ENCODE measurements at regions not wholly inside any gene's neighbourhood (a gene's known extent, or its start where the extent isn't known, plus 50 kb on each side); places are given as distances from the start of the nearest gene placed in this dataset.

DNA sequence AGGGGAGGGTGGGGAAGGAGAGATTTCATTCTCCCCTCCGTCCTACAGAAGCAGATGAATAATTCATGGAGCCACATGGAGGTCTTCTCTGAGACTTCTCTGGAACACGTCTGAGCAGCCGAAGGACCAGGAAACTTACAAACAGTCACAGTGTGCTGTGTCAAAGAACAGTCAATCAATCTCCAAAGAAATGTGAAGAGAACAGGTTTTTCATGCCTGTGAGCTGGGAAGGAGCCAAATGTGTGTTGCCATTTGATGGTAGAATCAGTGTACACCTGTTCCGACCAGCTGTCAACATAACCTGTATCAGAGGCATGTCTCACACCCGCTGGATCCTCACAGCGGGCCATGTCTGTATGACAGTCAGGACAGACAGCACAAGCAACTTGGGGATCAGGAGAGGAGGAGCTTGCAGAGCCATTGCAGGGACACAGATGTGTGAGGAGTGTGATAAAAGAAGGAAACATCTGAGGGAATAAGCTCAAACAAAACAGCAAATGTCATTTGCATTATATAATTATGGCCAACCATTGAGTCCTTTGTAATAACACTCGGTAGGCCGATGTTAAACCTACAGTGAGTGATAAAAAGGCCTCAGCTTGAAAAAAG lies 298.5 kb downstream of the EN1 start:
- Histone ChIP-seq H3K23ac (ENCODE audit: low read length in 2 of 2) (no peak overlapping the region), H2AFZ (ENCODE audit: low read depth, low read length) (no peak overlapping the region), H3K18ac (ENCODE audit: low read depth in 1 of 2, low read length in 2 of 2) (no peak overlapping the region), H2BK120ac (ENCODE audit: low read depth, low read length) (no peak overlapping the region), H3K36me3 (ENCODE audit: control insufficient read depth in 1 of 2, insufficient read depth in 2 of 2, low read depth in 1 of 2, low read length in 2 of 2) (no peaks in the 10 kb centered on the region), H3K14ac (ENCODE audit: low read length in 2 of 2) (no peak overlapping the region), H2AK5ac (ENCODE audit: low read length, severe bottlenecking) (no peak overlapping the region), H3K9me3 (ENCODE audit: control insufficient read depth, low read length) (no peaks in the 10 kb centered on the region), H3K79me1 (replicated peaks; ENCODE audit: low read length, poor library complexity, severe bottlenecking) (no peaks in the 10 kb centered on the region), H3K27ac (ENCODE audit: low read length, poor library complexity, severe bottlenecking) (no peak overlapping the region), H4K91ac (ENCODE audit: low read length) (no peak overlapping the region), H3K4me2 (ENCODE audit: low read length, poor library complexity, severe bottlenecking) (no peak overlapping the region), H3K27me3 (ENCODE audit: control insufficient read depth in 1 of 2, insufficient read depth in 1 of 2, low read length in 2 of 2) (no peaks in the 10 kb centered on the region), H3K9ac (ENCODE audit: low read length) (no peak overlapping the region), H2BK5ac (ENCODE audit: low read depth, low read length, poor library complexity, severe bottlenecking) (no peak overlapping the region), H2BK12ac (ENCODE audit: low read length in 2 of 2) (no peak overlapping the region), H4K8ac (ENCODE audit: low read length) (no peak overlapping the region), H3K4ac (ENCODE audit: low read depth in 1 of 2, low read length in 2 of 2) (no peak overlapping the region), H3K4me3 (ENCODE audit: insufficient read depth in 1 of 2, low read depth in 1 of 2, low read length in 2 of 2) (no peak overlapping the region), H3K4me1 (ENCODE audit: control insufficient read depth, insufficient read depth, low read depth, low read length) (no peaks in the 10 kb centered on the region), H2BK15ac (ENCODE audit: low read depth, poor library complexity, severe bottlenecking) (no peak overlapping the region)
- 86% methylated on average over 8 of the region's 8 CpGs for WGBS
- DNase-seq, result no peak

GRCh38 chr2:118539290-118539689 lies 308.2 kb downstream of the EN1 start:
- no peak overlapping the region for H2AK5ac ChIP-seq (ENCODE audit: low read length, severe bottlenecking)
- WGBS, result 72% methylated on average over 7 of the region's 7 CpGs
- no peak overlapping the region for H3K4me3 ChIP-seq (ENCODE audit: insufficient read depth in 1 of 2, low read depth in 1 of 2, low read length in 2 of 2)
- no peak overlapping the region for H2BK15ac ChIP-seq (ENCODE audit: low read depth, poor library complexity, severe bottlenecking)
- no peak overlapping the region for H2BK120ac ChIP-seq (ENCODE audit: low read depth, low read length)
- H3K9me3 ChIP-seq (ENCODE audit: control insufficient read depth, low read length), result no peaks in the 10 kb centered on the region
- no peak for DNase-seq
- H3K79me1 ChIP-seq (replicated peaks; ENCODE audit: low read length, poor library complexity, severe bottlenecking), result no peaks in the 10 kb centered on the region
- H3K9ac ChIP-seq (ENCODE audit: low read length), result no peak overlapping the region
- H4K91ac ChIP-seq (ENCODE audit: low read length), result no peak overlapping the region
- H3K36me3 ChIP-seq (ENCODE audit: control insufficient read depth in 1 of 2, insufficient read depth in 2 of 2, low read depth in 1 of 2, low read length in 2 of 2), result no peaks in the 10 kb centered on the region
- H3K4me2 ChIP-seq (ENCODE audit: low read length, poor library complexity, severe bottlenecking), result no peak overlapping the region
- H2AFZ ChIP-seq (ENCODE audit: low read depth, low read length), result no peak overlapping the region
- H3K18ac ChIP-seq (ENCODE audit: low read depth in 1 of 2, low read length in 2 of 2), result no peak overlapping the region
- no peak overlapping the region for H4K8ac ChIP-seq (ENCODE audit: low read length)
- no peaks in the 10 kb centered on the region for H3K4me1 ChIP-seq (ENCODE audit: control insufficient read depth, insufficient read depth, low read depth, low read length)
- no peak overlapping the region for H2BK5ac ChIP-seq (ENCODE audit: low read depth, low read length, poor library complexity, severe bottlenecking)
- no peak overlapping the region for H3K4ac ChIP-seq (ENCODE audit: low read depth in 1 of 2, low read length in 2 of 2)
- peaks cover 0 to 30% of the 10 kb centered on the region in 2 experiments for H3K27me3 ChIP-seq (ENCODE audit: control insufficient read depth in 1 of 2, insufficient read depth in 1 of 2, low read length in 2 of 2)
- no peak overlapping the region for H3K23ac ChIP-seq (ENCODE audit: low read length in 2 of 2)
- no peak overlapping the region for H3K27ac ChIP-seq (ENCODE audit: low read length, poor library complexity, severe bottlenecking)
- H3K14ac ChIP-seq (ENCODE audit: low read length in 2 of 2), result no peak overlapping the region
- no peak overlapping the region for H2BK12ac ChIP-seq (ENCODE audit: low read length in 2 of 2)

DNA sequence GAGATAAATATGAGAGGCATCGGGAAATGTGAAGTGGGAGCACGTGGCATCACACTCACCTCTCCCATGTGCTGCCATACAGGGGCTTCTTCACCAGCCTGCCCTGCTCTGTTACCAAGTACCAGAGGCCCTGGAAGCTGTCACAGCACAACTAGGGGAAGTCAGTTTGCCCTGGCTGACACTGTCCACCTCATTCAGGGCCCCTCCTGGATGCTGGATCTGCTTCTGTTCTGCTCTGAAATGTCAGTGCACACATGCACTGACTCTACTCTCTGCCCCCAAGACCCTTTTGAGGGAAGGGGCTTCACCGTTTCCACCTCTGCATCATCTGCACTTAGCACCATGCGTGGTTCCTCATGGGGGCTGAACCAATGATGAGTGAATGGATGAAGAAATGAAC lies 311.1 kb downstream of the EN1 start:
- DNase-seq, result no peak
- Histone ChIP-seq H3K4me3 (ENCODE audit: insufficient read depth in 1 of 2, low read depth in 1 of 2, low read length in 2 of 2) (no peak overlapping the region), H2BK12ac (ENCODE audit: low read length in 2 of 2) (no peak overlapping the region), H4K91ac (ENCODE audit: low read length) (no peak overlapping the region), H3K23ac (ENCODE audit: low read length in 2 of 2) (no peak overlapping the region), H3K4ac (ENCODE audit: low read depth in 1 of 2, low read length in 2 of 2) (no peak overlapping the region), H3K79me1 (replicated peaks; ENCODE audit: low read length, poor library complexity, severe bottlenecking) (no peaks in the 10 kb centered on the region), H3K27ac (ENCODE audit: low read length, poor library complexity, severe bottlenecking) (no peak overlapping the region), H2AFZ (ENCODE audit: low read depth, low read length) (no peak overlapping the region), H2BK5ac (ENCODE audit: low read depth, low read length, poor library complexity, severe bottlenecking) (no peak overlapping the region), H3K27me3 (ENCODE audit: control insufficient read depth in 1 of 2, insufficient read depth in 1 of 2, low read length in 2 of 2) (peaks cover 0 to 37% of the 10 kb centered on the region in 2 experiments), H2BK15ac (ENCODE audit: low read depth, poor library complexity, severe bottlenecking) (no peak overlapping the region), H4K8ac (ENCODE audit: low read length) (no peak overlapping the region), H3K4me1 (ENCODE audit: control insufficient read depth, insufficient read depth, low read depth, low read length) (no peaks in the 10 kb centered on the region), H3K4me2 (ENCODE audit: low read length, poor library complexity, severe bottlenecking) (no peak overlapping the region), H3K14ac (ENCODE audit: low read length in 2 of 2) (no peak overlapping the region), H2AK5ac (ENCODE audit: low read length, severe bottlenecking) (no peak overlapping the region), H3K9ac (ENCODE audit: low read length) (no peak overlapping the region), H3K9me3 (ENCODE audit: control insufficient read depth, low read length) (no peaks in the 10 kb centered on the region), H2BK120ac (ENCODE audit: low read depth, low read length) (no peak overlapping the region), H3K18ac (ENCODE audit: low read depth in 1 of 2, low read length in 2 of 2) (no peak overlapping the region), H3K36me3 (ENCODE audit: control insufficient read depth in 1 of 2, insufficient read depth in 2 of 2, low read depth in 1 of 2, low read length in 2 of 2) (no peaks in the 10 kb centered on the region)
- WGBS, result 90% methylated on average over 2 of the region's 4 CpGs

GRCh38 chr2:118535818-118536212 lies 311.6 kb downstream of the EN1 start:
- 90% methylated on average over 2 of the region's 3 CpGs for WGBS
- no peak overlapping the region for H3K18ac ChIP-seq (ENCODE audit: low read depth in 1 of 2, low read length in 2 of 2)
- H3K9ac ChIP-seq (ENCODE audit: low read length), result no peak overlapping the region
- H3K4me1 ChIP-seq (ENCODE audit: control insufficient read depth, insufficient read depth, low read depth, low read length), result no peaks in the 10 kb centered on the region
- peaks cover 0 to 36% of the 10 kb centered on the region in 2 experiments for H3K27me3 ChIP-seq (ENCODE audit: control insufficient read depth in 1 of 2, insufficient read depth in 1 of 2, low read length in 2 of 2)
- DNase-seq, result no peak
- H4K8ac ChIP-seq (ENCODE audit: low read length), result no peak overlapping the region
- H3K79me1 ChIP-seq (replicated peaks; ENCODE audit: low read length, poor library complexity, severe bottlenecking), result no peaks in the 10 kb centered on the region
- no peak overlapping the region for H3K4ac ChIP-seq (ENCODE audit: low read depth in 1 of 2, low read length in 2 of 2)
- H3K23ac ChIP-seq (ENCODE audit: low read length in 2 of 2), result no peak overlapping the region
- no peak overlapping the region for H3K4me2 ChIP-seq (ENCODE audit: low read length, poor library complexity, severe bottlenecking)
- H3K36me3 ChIP-seq (ENCODE audit: control insufficient read depth in 1 of 2, insufficient read depth in 2 of 2, low read depth in 1 of 2, low read length in 2 of 2), result no peaks in the 10 kb centered on the region
- no peak overlapping the region for H3K14ac ChIP-seq (ENCODE audit: low read length in 2 of 2)
- H2AFZ ChIP-seq (ENCODE audit: low read depth, low read length), result no peak overlapping the region
- no peak overlapping the region for H3K4me3 ChIP-seq (ENCODE audit: insufficient read depth in 1 of 2, low read depth in 1 of 2, low read length in 2 of 2)
- H4K91ac ChIP-seq (ENCODE audit: low read length), result no peak overlapping the region
- no peak overlapping the region for H3K27ac ChIP-seq (ENCODE audit: low read length, poor library complexity, severe bottlenecking)
- H2BK120ac ChIP-seq (ENCODE audit: low read depth, low read length), result no peak overlapping the region
- H2BK15ac ChIP-seq (ENCODE audit: low read depth, poor library complexity, severe bottlenecking), result no peak overlapping the region
- H2BK12ac ChIP-seq (ENCODE audit: low read length in 2 of 2), result no peak overlapping the region
- no peak overlapping the region for H2BK5ac ChIP-seq (ENCODE audit: low read depth, low read length, poor library complexity, severe bottlenecking)
- no peaks in the 10 kb centered on the region for H3K9me3 ChIP-seq (ENCODE audit: control insufficient read depth, low read length)
- no peak overlapping the region for H2AK5ac ChIP-seq (ENCODE audit: low read length, severe bottlenecking)
